IMR-90 (cell line): ENCODE measurements at regions not wholly inside any gene's neighbourhood (a gene's known extent, or its start where the extent isn't known, plus 50 kb on each side); places are given as distances from the start of the nearest gene placed in this dataset.
A peak's percentile ranks its signal among the peaks of the same experiment; 100 is the strongest.

Experiments
- ATAC-seq: fragments of 200-7000 bp; cut with Tn5 transposase; 2 replicates; pipeline ENCODE4 v1.9.1; 2020; ENCODE audit warnings: low read depth, mild to moderate bottlenecking, moderate library complexity
- BruUV-seq: library from RNA; stranded (reverse); fragments of 400-500 nt; replicated peaks from 2 replicates; lab custom pipeline; 2021; lab: Mats Ljungman, UMichigan
- CTCF ChIA-PET: fragments of 300-600 bp; formaldehyde crosslinking; extraction: SDS; loops from one replicate; lab custom pipeline; 2021; ENCODE audit warnings: antibody characterized with exemption; lab: Yijun Ruan, JAX
- POLR2A ChIA-PET: fragments of 300-600 bp; sonication (Branson Sonifier 250); formaldehyde crosslinking; loops from one replicate; lab custom pipeline; 2022; ENCODE audit warnings: antibody characterized with exemption; ENCODE audit not compliant: unreplicated experiment; lab: Charles Lee
- DNase-seq: peaks from one replicate; pipeline ENCODE4 v3.0.0; 2013
- H2AFZ ChIP-seq: replicated peaks from 2 replicates; pipeline ENCODE3; 2013; ENCODE audit warnings: low read length, mild to moderate bottlenecking; ENCODE audit not compliant: poor library complexity
- H2AK5ac ChIP-seq: 2 replicates; pipeline ENCODE4 v1.6.1; 2013; ENCODE audit warnings: low read depth, low read length, inconsistent platforms
- H2AK9ac ChIP-seq: replicated peaks from 2 replicates; pipeline ENCODE3; 2013; ENCODE audit warnings: mild to moderate bottlenecking, low read depth, low read length, moderate library complexity; ENCODE audit not compliant: poor library complexity
- H2BK120ac ChIP-seq: 2 replicates; pipeline ENCODE4 v1.6.1; 2013; ENCODE audit warnings: low read depth, low read length, inconsistent platforms
- H2BK15ac ChIP-seq: 3 replicates; pipeline ENCODE4 v1.6.1; 2013; ENCODE audit warnings: low read depth, low read length, inconsistent platforms
- H2BK20ac ChIP-seq: 2 replicates; pipeline ENCODE4 v1.6.1; 2013; ENCODE audit warnings: low read depth, mild to moderate bottlenecking, inconsistent platforms, low read length, moderate library complexity
- H2BK5ac ChIP-seq: 2 replicates; pipeline ENCODE4 v1.6.1; 2013; ENCODE audit warnings: mild to moderate bottlenecking, low read depth, low read length, inconsistent platforms; ENCODE audit not compliant: poor library complexity, severe bottlenecking
- H3K14ac ChIP-seq: replicated peaks from 2 replicates; pipeline ENCODE4 v1.6.1; 2013; ENCODE audit warnings: low read depth, low read length, inconsistent platforms
- H3K18ac ChIP-seq: 2 replicates; pipeline ENCODE4 v1.6.1; 2013; ENCODE audit warnings: low read depth, low read length, control low read depth
- H3K23ac ChIP-seq: 2 replicates; pipeline ENCODE4 v1.6.1; 2013; ENCODE audit warnings: low read depth, low read length, inconsistent platforms
- H3K27ac ChIP-seq: 2 replicates; pipeline ENCODE4 v1.5.1; 2013; ENCODE audit warnings: mild to moderate bottlenecking, control low read depth, low read length; ENCODE audit not compliant: insufficient read depth
- H3K27me3 ChIP-seq: 2 replicates; pipeline ENCODE4 v1.6.1; 2013; ENCODE audit warnings: low read length; ENCODE audit not compliant: control insufficient read depth, insufficient read depth
- H3K36me3 ChIP-seq: 2 replicates; pipeline ENCODE4 v1.6.1; 2013; ENCODE audit warnings: low read length, mixed read lengths; ENCODE audit not compliant: control insufficient read depth, insufficient read depth
- H3K4ac ChIP-seq: 2 replicates; pipeline ENCODE4 v1.6.1; 2013; ENCODE audit warnings: low read depth, low read length, inconsistent platforms
- H3K4me1 ChIP-seq: 2 replicates; pipeline ENCODE4 v1.6.1; 2013; ENCODE audit warnings: low read length, mixed read lengths; ENCODE audit not compliant: control insufficient read depth, insufficient read depth
- H3K4me2 ChIP-seq: 2 replicates; pipeline ENCODE4 v1.6.1; 2013; ENCODE audit warnings: low read depth, mild to moderate bottlenecking, control low read depth, low read length, moderate library complexity
- H3K4me3 ChIP-seq: 2 replicates; pipeline ENCODE4 v1.5.1; 2013; ENCODE audit warnings: low read depth, mild to moderate bottlenecking, control low read depth, low read length, moderate library complexity; ENCODE audit not compliant: insufficient read depth
- H3K56ac ChIP-seq: 2 replicates; pipeline ENCODE4 v1.6.1; 2013; ENCODE audit warnings: low read length, inconsistent platforms; ENCODE audit not compliant: insufficient read depth; ENCODE audit errors: extremely low read depth
- H3K79me1 ChIP-seq, 2 experiments: 2 replicates each; pipeline ENCODE4 v1.6.1; 2013; ENCODE audit warnings: low read length in 2 of 2, inconsistent platforms in 1 of 2, low read depth in 1 of 2
- H3K9ac ChIP-seq: 2 replicates; pipeline ENCODE4 v1.6.1; 2013; ENCODE audit warnings: low read depth, low read length, control low read depth
- H3K9me1 ChIP-seq: 2 replicates; pipeline ENCODE4 v1.6.1; 2013; ENCODE audit warnings: low read length, inconsistent platforms; ENCODE audit not compliant: insufficient read depth
- H3K9me3 ChIP-seq: 2 replicates; pipeline ENCODE4 v1.6.1; 2013; ENCODE audit warnings: low read length; ENCODE audit not compliant: control insufficient read depth, insufficient read depth
- H4K20me1 ChIP-seq: 2 replicates; pipeline ENCODE4 v1.6.1; 2013; ENCODE audit warnings: low read length, inconsistent platforms; ENCODE audit not compliant: insufficient read depth
- H4K5ac ChIP-seq: 2 replicates; pipeline ENCODE4 v1.6.1; 2013; ENCODE audit warnings: mild to moderate bottlenecking, low read depth, low read length, control low read depth
- H4K8ac ChIP-seq, 2 experiments: 2 replicates each; pipeline ENCODE4 v1.6.1; 2013; ENCODE audit warnings: low read depth in 2 of 2, low read length in 2 of 2, control low read depth in 1 of 2, inconsistent platforms in 1 of 2
- H4K91ac ChIP-seq: 2 replicates; pipeline ENCODE4 v1.6.1; 2013; ENCODE audit warnings: low read depth, low read length, inconsistent platforms; ENCODE audit not compliant: insufficient read depth
- BHLHE40 ChIP-seq: fragments of 150-350 bp; IDR thresholded peaks from 2 replicates; pipeline ENCODE4 v1.6.1; 2016; ENCODE audit warnings: mild to moderate bottlenecking, low read depth, low read length
- CHD1 ChIP-seq: IDR thresholded peaks from 2 replicates; pipeline ENCODE4 v1.6.1; 2012; ENCODE audit warnings: low read depth, low read length, improper control_type of control experiment
- CTCF ChIP-seq: conservative IDR thresholded peaks from 2 replicates; pipeline ENCODE4 v1.5.1; 2012; ENCODE audit warnings: mild to moderate bottlenecking, low read depth, low read length, improper control_type of control experiment
- MXI1 ChIP-seq: IDR thresholded peaks from 2 replicates; pipeline ENCODE4 v1.6.1; 2012; ENCODE audit warnings: low read depth, mild to moderate bottlenecking, low read length, moderate library complexity, borderline replicate concordance
- POLR2A ChIP-seq: IDR thresholded peaks from 2 replicates; pipeline ENCODE4 v1.6.1; 2012; ENCODE audit warnings: mild to moderate bottlenecking, low read depth, low read length
- RFX5 ChIP-seq: IDR thresholded peaks from 2 replicates; pipeline ENCODE4 v1.8.0; 2012; ENCODE audit warnings: low read depth, mild to moderate bottlenecking, low read length, moderate library complexity
- WGBS, 2 experiments: methylation state at CpG; one replicate each; pipeline versions ENCODE4 v1.1.5 to v1.1.7; 2013; ENCODE audit warnings: missing lambda C conversion rate in 2 of 2; ENCODE audit not compliant: insufficient read length in 1 of 2; ENCODE audit errors: extremely low coverage in 2 of 2; 5-methylcytosine and 5-hydroxymethylcytosine counted together
- dilution Hi-C: fragments of 300-500 bp; cut with HindIII; formaldehyde crosslinking; loops from one replicate; pipeline ENCODE4 v1.14.3; 2018; ENCODE audit warnings: low sequenced_read_pairs; ENCODE audit not compliant: unreplicated experiment
- in situ Hi-C: fragments of 300-500 bp; cut with MboI; formaldehyde crosslinking; loops from 3 replicates; pipeline ENCODE4 v1.14.3; 2019; ENCODE audit warnings: low sequenced_read_pairs, inconsistent platforms, mixed read lengths
- intact Hi-C: fragments of 100-400 bp; cut with micrococcal nuclease; formaldehyde crosslinking; loops from 2 replicates; pipeline ENCODE4 v1.10.0; 2022
- TF ChIP-seq, protein P1 (sequence below): fragments of 150-350 bp; IDR thresholded peaks from 2 replicates; pipeline ENCODE4 v1.6.1; 2016; ENCODE audit warnings: low read depth, mild to moderate bottlenecking, low read length, moderate library complexity, borderline replicate concordance

- H3K23ac ChIP-seq: no peak overlapping the region
- no peak overlapping the region for H2AK9ac ChIP-seq
- no peaks in the 10 kb centered on the region for H3K36me3 ChIP-seq
- no peak overlapping the region for H2BK5ac ChIP-seq
- in situ Hi-C loops (no loop called here), intact Hi-C loops (no loop called here), dilution Hi-C loops (no loop called here)
- no peak overlapping the region for H3K9ac ChIP-seq
- H3K9me3 ChIP-seq: no peaks in the 10 kb centered on the region; the same call in 1 of the 2 replicates
- POLR2A ChIA-PET: no interaction called here
- H4K8ac ChIP-seq: no peak overlapping the region
- BruUV-seq: no TSS peak
- H3K18ac ChIP-seq: no peak overlapping the region
- H3K56ac ChIP-seq: no peak overlapping the region
- no peak overlapping the region for H4K91ac ChIP-seq
- peak; percentile 93 for ATAC-seq
- H3K14ac ChIP-seq: no peak overlapping the region
- no peak overlapping the region for H3K27ac ChIP-seq
- CTCF ChIA-PET: interaction anchor here (1.2 kb wide), 1 partner anchor 363 kb away, joined by 3 read pairs; no protein-coding TSS in a partner anchor
- H4K20me1 ChIP-seq: no peaks in the 10 kb centered on the region
- H2AK5ac ChIP-seq: no peak overlapping the region
- WGBS, 2 experiments: no CpG with 5 or more reads among the region's 9 CpGs
- H4K5ac ChIP-seq: no peak overlapping the region
- H2BK15ac ChIP-seq: no peak overlapping the region
- DNase-seq: peak; percentile 39
- H3K4me1 ChIP-seq: no peaks in the 10 kb centered on the region
- H2BK20ac ChIP-seq: no peak overlapping the region
- H3K79me1 ChIP-seq: no peaks in the 10 kb centered on the region
- no peak overlapping the region for H3K4ac ChIP-seq
- no peak overlapping the region for H3K4me3 ChIP-seq
- no peaks in the 10 kb centered on the region; the same call in 1 of the 2 replicates for H3K27me3 ChIP-seq
- no peak overlapping the region for H2AFZ ChIP-seq
- no peaks in the 10 kb centered on the region for H3K9me1 ChIP-seq
- no peak overlapping the region for H2BK120ac ChIP-seq
- H3K4me2 ChIP-seq: no peak overlapping the region
- TF ChIP-seq POLR2A (no peak), RFX5 (no peak), BHLHE40 (no peak), MXI1 (no peak), CHD1 (no peak), CTCF (no peak)
- TF ChIP-seq, protein P1, sequence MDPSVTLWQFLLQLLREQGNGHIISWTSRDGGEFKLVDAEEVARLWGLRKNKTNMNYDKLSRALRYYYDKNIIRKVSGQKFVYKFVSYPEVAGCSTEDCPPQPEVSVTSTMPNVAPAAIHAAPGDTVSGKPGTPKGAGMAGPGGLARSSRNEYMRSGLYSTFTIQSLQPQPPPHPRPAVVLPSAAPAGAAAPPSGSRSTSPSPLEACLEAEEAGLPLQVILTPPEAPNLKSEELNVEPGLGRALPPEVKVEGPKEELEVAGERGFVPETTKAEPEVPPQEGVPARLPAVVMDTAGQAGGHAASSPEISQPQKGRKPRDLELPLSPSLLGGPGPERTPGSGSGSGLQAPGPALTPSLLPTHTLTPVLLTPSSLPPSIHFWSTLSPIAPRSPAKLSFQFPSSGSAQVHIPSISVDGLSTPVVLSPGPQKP: no peak
These were observed 490.9 kb downstream of the STK39 start for GRCh38 chr2:167756446-167756845.
